ENCODE measurements at regions not wholly inside any gene's neighbourhood (a gene's known extent, or its start where the extent isn't known, plus 50 kb on each side); places are given as distances from the start of the nearest gene placed in this dataset.
A peak's percentile ranks its signal among the peaks of the same experiment; 100 is the strongest.

GRCh38 chr17:33516645-33517044, 223.6 kb upstream of the ASIC2 start:
- no peak overlapping the region for H3K27ac Mint-ChIP-seq
- H3K36me3 Mint-ChIP-seq (ENCODE audit: low read depth), result no peaks in the 10 kb centered on the region
- H3K27me3 Mint-ChIP-seq, result peaks cover 2% of the 10 kb centered on the region
- ChIA-PET POLR2A (no interaction called here), CTCF (no interaction called here)
- no peaks in the 10 kb centered on the region for H3K9me3 Mint-ChIP-seq
- no peak for DNase-seq
- H3K4me1 Mint-ChIP-seq, result no peaks in the 10 kb centered on the region
- no peak for ATAC-seq (ENCODE audit: low read depth)
- intact Hi-C loops (cut with micrococcal nuclease), result no loop called here
- no peak overlapping the region for H3K4me3 Mint-ChIP-seq
- no peak for TF ChIP-seq CTCF (IDR thresholded peaks at IDR 0.05)

- intact Hi-C loops (cut with micrococcal nuclease), result no loop called here
- H3K27me3 Mint-ChIP-seq, result peaks cover 2% of the 10 kb centered on the region
- no peak for DNase-seq
- no peak overlapping the region for H3K27ac Mint-ChIP-seq
- TF ChIP-seq CTCF (IDR thresholded peaks at IDR 0.05), result no peak
- no peak for ATAC-seq (ENCODE audit: low read depth)
- no peak overlapping the region for H3K4me3 Mint-ChIP-seq
- no peaks in the 10 kb centered on the region for H3K9me3 Mint-ChIP-seq
- H3K36me3 Mint-ChIP-seq (ENCODE audit: low read depth), result no peaks in the 10 kb centered on the region
- ChIA-PET CTCF (interaction anchor here (1.4 kb wide), 1 partner anchor 157 kb away, joined by 4 read pairs; no protein-coding TSS in a partner anchor), POLR2A (interaction anchor here (0.5 kb wide), 1 partner anchor 675 kb away, joined by 5 read pairs; no protein-coding TSS in a partner anchor)
- no peaks in the 10 kb centered on the region for H3K4me1 Mint-ChIP-seq
Observed at GRCh38 chr17:33517746-33518145, 224.7 kb upstream of the ASIC2 start.

- no peaks in the 10 kb centered on the region for H3K9me3 Mint-ChIP-seq
- H3K36me3 Mint-ChIP-seq (ENCODE audit: low read depth), result no peaks in the 10 kb centered on the region
- ChIA-PET POLR2A (no interaction called here), CTCF (interaction anchor here (1.1 kb wide), 2 partner anchors 155 to 231 kb away, joined by 5 read pairs; no protein-coding TSS in a partner anchor)
- ATAC-seq (ENCODE audit: low read depth) (no peak), DNase-seq (no peak)
- H3K4me3 Mint-ChIP-seq, result no peak overlapping the region
- intact Hi-C loops (cut with micrococcal nuclease), result loop anchor here (1.0 kb wide), 1 partner anchor 155 kb away; no protein-coding TSS in a partner anchor
- no peak for TF ChIP-seq CTCF (IDR thresholded peaks at IDR 0.05)
- peaks cover 2% of the 10 kb centered on the region for H3K27me3 Mint-ChIP-seq
- no peaks in the 10 kb centered on the region for H3K4me1 Mint-ChIP-seq
- no peak overlapping the region for H3K27ac Mint-ChIP-seq
Observed at GRCh38 chr17:33519692-33520091, 226.6 kb upstream of the ASIC2 start.

GRCh38 chr17:33520426-33521330, 227.6 kb upstream of the ASIC2 start:
- H3K36me3 Mint-ChIP-seq (ENCODE audit: low read depth), result no peaks in the 10 kb centered on the region
- TF ChIP-seq CTCF (IDR thresholded peaks at IDR 0.05), result peak; percentile 22
- H3K27ac Mint-ChIP-seq, result no peak overlapping the region
- CTCF ChIA-PET, result interaction anchor here (1.1 kb wide), 2 partner anchors 154 to 230 kb away, joined by 5 read pairs; no protein-coding TSS in a partner anchor
- no peak overlapping the region for H3K4me3 Mint-ChIP-seq
- peaks cover 2% of the 10 kb centered on the region for H3K27me3 Mint-ChIP-seq
- ATAC-seq (ENCODE audit: low read depth), result no peak
- peak; percentile 20 for DNase-seq
- H3K9me3 Mint-ChIP-seq, result no peaks in the 10 kb centered on the region
- POLR2A ChIA-PET, result no interaction called here
- intact Hi-C loops (cut with micrococcal nuclease), result loop anchor here (1.0 kb wide), 1 partner anchor 154 kb away; no protein-coding TSS in a partner anchor
- no peaks in the 10 kb centered on the region for H3K4me1 Mint-ChIP-seq

GRCh38 chr17:33521784-33522183, 228.7 kb upstream of the ASIC2 start:
- Mint-ChIP-seq H3K36me3 (ENCODE audit: low read depth) (no peaks in the 10 kb centered on the region), H3K27me3 (peaks cover 2% of the 10 kb centered on the region), H3K27ac (no peak overlapping the region), H3K4me1 (no peaks in the 10 kb centered on the region), H3K9me3 (no peaks in the 10 kb centered on the region), H3K4me3 (no peak overlapping the region)
- no peak for DNase-seq
- no peak for ATAC-seq (ENCODE audit: low read depth)
- ChIA-PET POLR2A (no interaction called here), CTCF (no interaction called here)
- intact Hi-C loops (cut with micrococcal nuclease), result no loop called here
- TF ChIP-seq CTCF (IDR thresholded peaks at IDR 0.05), result no peak

Measured in activated B cell treated with CpG ODN at 0.5 μM for 24 hours (primary cell).